Effector memory CD8-positive, alpha-beta T cell (primary cell): ENCODE measurements at regions not wholly inside any gene's neighbourhood (a gene's known extent, or its start where the extent isn't known, plus 50 kb on each side); places are given as distances from the start of the nearest gene placed in this dataset.

Experiments used
- ATAC-seq: fragments of 150-1000 bp; cut with Tn5 transposase; replicated peaks from 2 replicates; pipeline ENCODE4 v1.10.0; 2021; ENCODE audit warnings: mild to moderate bottlenecking, moderate library complexity
- DNase-seq, 3 experiments: peaks; one replicate each; pipeline ENCODE4 v3.0.0; 2021
- H3K27ac Mint-ChIP-seq, 2 donors: one replicate each; pipeline ENCODE4 v1.8.0; 2022; ENCODE audit warnings: mild to moderate bottlenecking in 2 of 2, mixed read lengths in 2 of 2, moderate library complexity in 2 of 2
- H3K27me3 Mint-ChIP-seq, 2 donors: one replicate each; pipeline ENCODE4 v1.8.0; 2022; ENCODE audit warnings: mixed read lengths in 2 of 2
- H3K36me3 Mint-ChIP-seq: one replicate; pipeline ENCODE4 v1.8.0; 2022; ENCODE audit warnings: mild to moderate bottlenecking, moderate library complexity, mixed read lengths; ENCODE audit not compliant: insufficient read depth
- H3K4me1 Mint-ChIP-seq, 2 donors: one replicate each; pipeline ENCODE4 v1.8.0; 2022; ENCODE audit warnings: low read depth in 2 of 2, mixed read lengths in 2 of 2
- H3K4me3 Mint-ChIP-seq, 2 donors: one replicate each; pipeline ENCODE4 v1.8.0; 2022; ENCODE audit warnings: mild to moderate bottlenecking in 2 of 2, mixed read lengths in 2 of 2, moderate library complexity in 2 of 2
- H3K9me3 Mint-ChIP-seq, 2 donors: one replicate each; pipeline ENCODE4 v1.8.0; 2022; ENCODE audit warnings: mixed read lengths in 2 of 2

- Mint-ChIP-seq H3K9me3 (peaks cover 0 to 10% of the 10 kb centered on the region in 2 donors), H3K27me3 (no peaks in the 10 kb centered on the region), H3K36me3 (no peaks in the 10 kb centered on the region), H3K27ac (no peak overlapping the region), H3K4me3 (no peak overlapping the region), H3K4me1 (no peaks in the 10 kb centered on the region)
- DNase-seq (no peak), ATAC-seq (no peak)
These were observed 379.8 kb upstream of the FLRT2 start for GRCh38 chr14:85150166-85150565.

GRCh38 chr14:85154714-85155113 lies 375.2 kb upstream of the FLRT2 start:
- H3K27me3 Mint-ChIP-seq = no peaks in the 10 kb centered on the region
- no peak overlapping the region for H3K27ac Mint-ChIP-seq
- no peaks in the 10 kb centered on the region for H3K36me3 Mint-ChIP-seq
- H3K9me3 Mint-ChIP-seq = peaks cover 6 to 8% of the 10 kb centered on the region in 2 donors
- ATAC-seq = no peak
- no peak for DNase-seq
- no peak overlapping the region for H3K4me3 Mint-ChIP-seq
- no peaks in the 10 kb centered on the region for H3K4me1 Mint-ChIP-seq

- Mint-ChIP-seq H3K27me3 (no peaks in the 10 kb centered on the region), H3K27ac (no peak overlapping the region), H3K36me3 (no peaks in the 10 kb centered on the region), H3K4me1 (no peaks in the 10 kb centered on the region), H3K4me3 (no peak overlapping the region), H3K9me3 (peaks cover 4 to 8% of the 10 kb centered on the region in 2 donors)
- ATAC-seq (no peak), DNase-seq (no peak)
These were observed 373.6 kb upstream of the FLRT2 start for GRCh38 chr14:85156319-85156718.

GRCh38 chr14:85159726-85160125 lies 370.2 kb upstream of the FLRT2 start:
- DNase-seq (no peak), ATAC-seq (no peak)
- no peak overlapping the region for H3K27ac Mint-ChIP-seq
- H3K4me3 Mint-ChIP-seq = no peak overlapping the region
- H3K36me3 Mint-ChIP-seq = no peaks in the 10 kb centered on the region
- H3K9me3 Mint-ChIP-seq = peaks cover 9 to 20% of the 10 kb centered on the region in 2 donors
- no peaks in the 10 kb centered on the region for H3K27me3 Mint-ChIP-seq
- H3K4me1 Mint-ChIP-seq = no peaks in the 10 kb centered on the region

- no peak overlapping the region for H3K27ac Mint-ChIP-seq
- no peaks in the 10 kb centered on the region for H3K27me3 Mint-ChIP-seq
- DNase-seq = no peak
- ATAC-seq = no peak
- H3K36me3 Mint-ChIP-seq = no peaks in the 10 kb centered on the region
- peaks cover 8 to 20% of the 10 kb centered on the region in 2 donors for H3K9me3 Mint-ChIP-seq
- H3K4me1 Mint-ChIP-seq = no peaks in the 10 kb centered on the region
- H3K4me3 Mint-ChIP-seq = no peak overlapping the region
These were observed 364.9 kb upstream of the FLRT2 start for GRCh38 chr14:85165094-85165493.

GRCh38 chr14:85169381-85169780 lies 360.6 kb upstream of the FLRT2 start:
- Mint-ChIP-seq H3K36me3 (no peaks in the 10 kb centered on the region), H3K4me1 (no peaks in the 10 kb centered on the region), H3K4me3 (no peak overlapping the region), H3K27ac (no peak overlapping the region), H3K9me3 (peaks cover 7 to 20% of the 10 kb centered on the region in 2 donors), H3K27me3 (no peaks in the 10 kb centered on the region)
- no peak for ATAC-seq
- DNase-seq = no peak

- H3K36me3 Mint-ChIP-seq = no peaks in the 10 kb centered on the region
- DNase-seq (no peak), ATAC-seq (no peak)
- no peaks in the 10 kb centered on the region for H3K27me3 Mint-ChIP-seq
- H3K27ac Mint-ChIP-seq = no peak overlapping the region
- H3K4me1 Mint-ChIP-seq = no peaks in the 10 kb centered on the region
- peaks cover 7 to 10% of the 10 kb centered on the region in 2 donors for H3K9me3 Mint-ChIP-seq
- H3K4me3 Mint-ChIP-seq = no peak overlapping the region
These were observed 357.7 kb upstream of the FLRT2 start for GRCh38 chr14:85172290-85172689.

- H3K27me3 Mint-ChIP-seq = no peaks in the 10 kb centered on the region
- no peak for ATAC-seq
- no peaks in the 10 kb centered on the region for H3K4me1 Mint-ChIP-seq
- DNase-seq = no peak
- peaks cover 7 to 10% of the 10 kb centered on the region in 2 donors for H3K9me3 Mint-ChIP-seq
- no peak overlapping the region for H3K4me3 Mint-ChIP-seq
- H3K36me3 Mint-ChIP-seq = no peaks in the 10 kb centered on the region
- no peak overlapping the region for H3K27ac Mint-ChIP-seq
These were observed 357.0 kb upstream of the FLRT2 start for GRCh38 chr14:85172889-85173477.

- H3K4me3 Mint-ChIP-seq = no peak overlapping the region
- no peak for DNase-seq
- H3K27ac Mint-ChIP-seq = no peak overlapping the region
- H3K4me1 Mint-ChIP-seq = no peaks in the 10 kb centered on the region
- no peaks in the 10 kb centered on the region for H3K27me3 Mint-ChIP-seq
- peaks cover 8 to 10% of the 10 kb centered on the region in 2 donors for H3K9me3 Mint-ChIP-seq
- no peaks in the 10 kb centered on the region for H3K36me3 Mint-ChIP-seq
- no peak for ATAC-seq
These were observed 354.4 kb upstream of the FLRT2 start for GRCh38 chr14:85175556-85175955.

GRCh38 chr14:85178864-85179263 lies 351.1 kb upstream of the FLRT2 start:
- ATAC-seq (no peak), DNase-seq (no peak)
- Mint-ChIP-seq H3K4me1 (no peaks in the 10 kb centered on the region), H3K27ac (no peak overlapping the region), H3K4me3 (no peak overlapping the region), H3K27me3 (no peaks in the 10 kb centered on the region), H3K9me3 (peaks cover 0 to 6% of the 10 kb centered on the region in 2 donors), H3K36me3 (no peaks in the 10 kb centered on the region)

- Mint-ChIP-seq H3K27me3 (no peaks in the 10 kb centered on the region), H3K4me1 (no peaks in the 10 kb centered on the region), H3K4me3 (no peak overlapping the region), H3K9me3 (peaks cover 0 to 5% of the 10 kb centered on the region in 2 donors), H3K27ac (no peak overlapping the region), H3K36me3 (no peaks in the 10 kb centered on the region)
- ATAC-seq (no peak), DNase-seq (no peak)
These were observed 349.1 kb upstream of the FLRT2 start for GRCh38 chr14:85180876-85181275.

- Mint-ChIP-seq H3K9me3 (peaks cover 0 to 5% of the 10 kb centered on the region in 2 donors), H3K27me3 (no peaks in the 10 kb centered on the region), H3K27ac (no peak overlapping the region), H3K4me1 (no peaks in the 10 kb centered on the region), H3K36me3 (no peaks in the 10 kb centered on the region), H3K4me3 (no peak overlapping the region)
- DNase-seq (no peak), ATAC-seq (no peak)
These were observed 347.7 kb upstream of the FLRT2 start for GRCh38 chr14:85182282-85182681.

GRCh38 chr14:85186082-85186481 lies 343.9 kb upstream of the FLRT2 start:
- ATAC-seq (no peak), DNase-seq (no peak)
- Mint-ChIP-seq H3K27ac (no peak overlapping the region), H3K4me3 (no peak overlapping the region), H3K9me3 (peaks cover 0 to 7% of the 10 kb centered on the region in 2 donors), H3K36me3 (no peaks in the 10 kb centered on the region), H3K27me3 (no peaks in the 10 kb centered on the region), H3K4me1 (no peaks in the 10 kb centered on the region)

GRCh38 chr14:85187521-85187920 lies 342.4 kb upstream of the FLRT2 start:
- DNase-seq (no peak), ATAC-seq (no peak)
- H3K4me3 Mint-ChIP-seq = no peak overlapping the region
- H3K9me3 Mint-ChIP-seq = peaks cover 0 to 4% of the 10 kb centered on the region in 2 donors
- H3K27ac Mint-ChIP-seq = no peak overlapping the region
- no peaks in the 10 kb centered on the region for H3K36me3 Mint-ChIP-seq
- no peaks in the 10 kb centered on the region for H3K4me1 Mint-ChIP-seq
- H3K27me3 Mint-ChIP-seq = no peaks in the 10 kb centered on the region

GRCh38 chr14:85188836-85189235 lies 341.1 kb upstream of the FLRT2 start:
- H3K4me1 Mint-ChIP-seq = no peaks in the 10 kb centered on the region
- H3K27me3 Mint-ChIP-seq = no peaks in the 10 kb centered on the region
- no peak overlapping the region for H3K4me3 Mint-ChIP-seq
- H3K27ac Mint-ChIP-seq = no peak overlapping the region
- DNase-seq (no peak), ATAC-seq (no peak)
- no peaks in the 10 kb centered on the region for H3K36me3 Mint-ChIP-seq
- H3K9me3 Mint-ChIP-seq = peaks cover 0 to 4% of the 10 kb centered on the region in 2 donors
